Type B pancreatic cell (in vitro differentiated cells): ENCODE measurements at regions not wholly inside any gene's neighbourhood (a gene's known extent, or its start where the extent isn't known, plus 50 kb on each side); places are given as distances from the start of the nearest gene placed in this dataset.

ENCODE experiments used
- DNase-seq: peaks from one replicate; pipeline ENCODE4 v3.0.0; 2021; ENCODE audit warnings: mixed read lengths; ENCODE audit not compliant: unreplicated experiment; ENCODE audit errors: extremely low spot score
- H3K27ac Mint-ChIP-seq: 2 replicates; pipeline ENCODE4 v1.8.0; 2021; ENCODE audit warnings: mild to moderate bottlenecking, mixed read lengths
- H3K27me3 Mint-ChIP-seq: 2 replicates; pipeline ENCODE4 v1.8.0; 2021; ENCODE audit warnings: mixed read lengths
- H3K36me3 Mint-ChIP-seq: 2 replicates; pipeline ENCODE4 v1.8.0; 2021; ENCODE audit warnings: mixed read lengths
- H3K4me1 Mint-ChIP-seq: one replicate; pipeline ENCODE4 v1.8.0; 2021; ENCODE audit warnings: mixed read lengths; ENCODE audit not compliant: unreplicated experiment
- H3K4me3 Mint-ChIP-seq: 2 replicates; pipeline ENCODE4 v1.8.0; 2021; ENCODE audit warnings: mild to moderate bottlenecking, mixed read lengths
- H3K9me3 Mint-ChIP-seq: 2 replicates; pipeline ENCODE4 v1.8.0; 2021; ENCODE audit warnings: mixed read lengths
- TF ChIP-seq, protein P1 (sequence below): fragments of 200-600 bp; sonication (generic); conservative IDR thresholded peaks from 2 replicates; pipeline ENCODE4 v1.5.0; 2021; ENCODE audit warnings: antibody characterized with exemption, mild to moderate bottlenecking

- H3K9me3 Mint-ChIP-seq, result peaks cover 8% of the 10 kb centered on the region
- H3K4me3 Mint-ChIP-seq, result no peak overlapping the region
- H3K36me3 Mint-ChIP-seq, result peaks cover 3% of the 10 kb centered on the region
- TF ChIP-seq, protein P1, sequence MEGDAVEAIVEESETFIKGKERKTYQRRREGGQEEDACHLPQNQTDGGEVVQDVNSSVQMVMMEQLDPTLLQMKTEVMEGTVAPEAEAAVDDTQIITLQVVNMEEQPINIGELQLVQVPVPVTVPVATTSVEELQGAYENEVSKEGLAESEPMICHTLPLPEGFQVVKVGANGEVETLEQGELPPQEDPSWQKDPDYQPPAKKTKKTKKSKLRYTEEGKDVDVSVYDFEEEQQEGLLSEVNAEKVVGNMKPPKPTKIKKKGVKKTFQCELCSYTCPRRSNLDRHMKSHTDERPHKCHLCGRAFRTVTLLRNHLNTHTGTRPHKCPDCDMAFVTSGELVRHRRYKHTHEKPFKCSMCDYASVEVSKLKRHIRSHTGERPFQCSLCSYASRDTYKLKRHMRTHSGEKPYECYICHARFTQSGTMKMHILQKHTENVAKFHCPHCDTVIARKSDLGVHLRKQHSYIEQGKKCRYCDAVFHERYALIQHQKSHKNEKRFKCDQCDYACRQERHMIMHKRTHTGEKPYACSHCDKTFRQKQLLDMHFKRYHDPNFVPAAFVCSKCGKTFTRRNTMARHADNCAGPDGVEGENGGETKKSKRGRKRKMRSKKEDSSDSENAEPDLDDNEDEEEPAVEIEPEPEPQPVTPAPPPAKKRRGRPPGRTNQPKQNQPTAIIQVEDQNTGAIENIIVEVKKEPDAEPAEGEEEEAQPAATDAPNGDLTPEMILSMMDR, result no peak
- H3K27ac Mint-ChIP-seq, result no peak overlapping the region
- peaks cover 9% of the 10 kb centered on the region for H3K4me1 Mint-ChIP-seq
- no peaks in the 10 kb centered on the region for H3K27me3 Mint-ChIP-seq
- DNase-seq, result no peak
Measured at GRCh38 chr6:21539621-21540100, 53.9 kb upstream of the SOX4 start.
